NCI-H1092 treated with DMSO at 0.1 percent for 48 hours (cell line): ENCODE measurements at regions not wholly inside any gene's neighbourhood (a gene's known extent, or its start where the extent isn't known, plus 50 kb on each side); places are given as distances from the start of the nearest gene placed in this dataset.

Source experiments
- DNase-seq: peaks from one replicate; lab custom pipeline; 2025; lab: John Stamatoyannopoulos, UW

- no peak for DNase-seq
Measured at GRCh38 chr18:45119876-45120275, 439.2 kb downstream of the SETBP1 start.

GRCh38 chr18:45121146-45121545 lies 440.5 kb downstream of the SETBP1 start:
- DNase-seq, result no peak

GRCh38 chr18:45122506-45122905 lies 441.8 kb downstream of the SETBP1 start:
- no peak for DNase-seq

- no peak for DNase-seq
Measured at GRCh38 chr18:45127405-45127804, 446.7 kb downstream of the SETBP1 start.

- DNase-seq, result no peak
Measured at GRCh38 chr18:45133276-45133675, 452.6 kb downstream of the SETBP1 start.

GRCh38 chr18:45136381-45137086 lies 455.8 kb downstream of the SETBP1 start:
- no peak for DNase-seq

GRCh38 chr18:45137087-45137419 lies 456.4 kb downstream of the SETBP1 start:
- DNase-seq, result no peak

GRCh38 chr18:45139478-45139877 lies 458.8 kb downstream of the SETBP1 start:
- DNase-seq, result no peak

- DNase-seq, result no peak
Measured at GRCh38 chr18:45142868-45143267, 462.2 kb downstream of the SETBP1 start.

- no peak for DNase-seq
Measured at GRCh38 chr18:45149712-45150111, 465.6 kb upstream of the SLC14A2 start.

- no peak for DNase-seq
Measured at GRCh38 chr18:45151645-45152044, 463.6 kb upstream of the SLC14A2 start.

- DNase-seq, result no peak
Measured at GRCh38 chr18:45155526-45155925, 459.8 kb upstream of the SLC14A2 start.

- no peak for DNase-seq
Measured at GRCh38 chr18:45156946-45157345, 458.3 kb upstream of the SLC14A2 start.

GRCh38 chr18:45157576-45157975 lies 457.7 kb upstream of the SLC14A2 start:
- no peak for DNase-seq

- no peak for DNase-seq
Measured at GRCh38 chr18:45161850-45162249, 453.4 kb upstream of the SLC14A2 start.

GRCh38 chr18:45163871-45164270 lies 451.4 kb upstream of the SLC14A2 start:
- no peak for DNase-seq

- DNase-seq, result no peak
Measured at GRCh38 chr18:45164551-45164950, 450.7 kb upstream of the SLC14A2 start.

- DNase-seq, result no peak
Measured at GRCh38 chr18:45165176-45165713, 450.0 kb upstream of the SLC14A2 start.

- DNase-seq, result no peak
Measured at GRCh38 chr18:45165871-45166270, 449.4 kb upstream of the SLC14A2 start.

- DNase-seq, result no peak
Measured at GRCh38 chr18:45166341-45166835, 448.9 kb upstream of the SLC14A2 start.

GRCh38 chr18:45166836-45167551 lies 448.3 kb upstream of the SLC14A2 start:
- DNase-seq, result no peak

- no peak for DNase-seq
Measured at GRCh38 chr18:45167631-45168280, 447.5 kb upstream of the SLC14A2 start.
